ENCODE measurements at regions not wholly inside any gene's neighbourhood (a gene's known extent, or its start where the extent isn't known, plus 50 kb on each side); places are given as distances from the start of the nearest gene placed in this dataset.
"Not testable (repeated sequence)": the region's sequence is repeated elsewhere in the genome, so short reads cannot be mapped to it uniquely, and the experiment has no call there.

DNA sequence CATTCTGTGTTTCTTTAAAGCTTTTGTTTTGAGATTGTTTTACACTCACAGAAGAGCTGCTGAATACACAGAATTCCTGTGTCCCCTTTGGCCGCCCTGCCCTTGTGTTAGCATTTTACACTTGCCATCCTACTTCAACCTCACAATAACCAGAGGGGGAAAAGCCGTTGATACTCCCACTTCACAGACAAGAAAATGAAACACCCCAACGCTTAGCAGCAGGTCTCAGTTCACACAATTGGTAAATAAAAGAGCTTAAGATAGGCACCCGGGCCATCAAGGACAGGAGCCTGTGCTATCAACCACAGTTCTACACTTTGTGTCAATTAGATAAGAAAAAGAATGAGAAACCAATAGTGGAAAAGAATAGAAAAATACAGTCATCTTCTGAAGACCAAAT lies 178.0 kb downstream of the SYK start:
- no peak for DNase-seq (ENCODE audit: low read depth)

DNA sequence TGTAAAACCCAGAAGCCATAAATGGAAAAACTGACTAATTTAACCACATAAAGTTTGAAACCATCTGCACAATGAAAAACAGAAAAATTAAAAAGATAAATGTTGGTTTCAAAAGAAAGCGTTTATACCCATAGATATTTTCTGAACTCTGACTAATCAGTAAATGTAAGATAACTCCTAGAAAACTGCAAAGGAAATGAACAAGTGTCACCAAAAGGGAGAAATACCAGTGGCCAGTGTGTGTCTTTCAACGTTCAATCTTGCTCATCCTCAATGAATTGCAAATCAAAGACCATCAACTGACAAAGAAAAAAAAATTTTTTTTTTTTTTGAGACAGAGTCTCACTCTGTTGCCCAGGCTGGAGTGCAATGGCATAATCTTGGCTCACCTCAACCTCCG lies 180.1 kb downstream of the SYK start:
- no peak for DNase-seq (ENCODE audit: low read depth)

DNA sequence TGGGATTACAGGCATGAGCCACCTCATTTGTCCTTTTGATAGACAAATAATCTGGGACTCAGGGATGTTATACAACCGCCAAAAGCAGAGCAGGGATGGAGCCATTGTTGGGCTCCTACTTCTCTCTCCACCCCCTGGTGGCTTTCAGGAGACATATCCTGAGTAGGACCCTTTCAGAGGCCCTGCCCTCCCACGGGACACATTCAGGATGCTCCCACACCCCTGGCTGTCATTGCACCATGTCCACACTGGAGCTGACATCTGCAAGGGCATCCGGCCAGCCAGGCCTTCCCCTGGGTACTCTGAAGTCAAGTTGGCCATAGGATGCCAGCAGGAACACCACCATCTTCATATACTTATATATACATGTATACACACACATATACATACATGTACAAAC lies 181.8 kb downstream of the SYK start:
- no peak for DNase-seq (ENCODE audit: low read depth)

DNA sequence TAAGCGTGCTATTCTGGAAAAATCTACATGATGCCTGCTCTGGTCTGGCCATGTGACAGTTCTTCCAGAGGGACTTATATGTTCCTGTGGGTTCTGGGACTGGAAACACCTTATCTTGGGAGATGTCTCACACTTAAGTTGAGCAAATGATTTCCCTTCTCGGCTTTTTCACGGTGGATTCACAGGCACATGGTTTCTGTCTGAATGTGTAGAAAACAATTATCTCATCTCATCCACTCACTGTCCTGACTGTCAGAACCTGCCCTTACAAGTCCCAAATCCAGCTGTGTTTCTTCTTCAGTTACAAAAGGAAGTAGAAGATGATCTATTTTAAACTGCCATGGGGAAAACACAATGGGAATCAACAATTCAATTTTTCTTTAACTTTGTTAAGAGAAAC lies 184.0 kb downstream of the SYK start:
- no peak for DNase-seq (ENCODE audit: low read depth)

DNA sequence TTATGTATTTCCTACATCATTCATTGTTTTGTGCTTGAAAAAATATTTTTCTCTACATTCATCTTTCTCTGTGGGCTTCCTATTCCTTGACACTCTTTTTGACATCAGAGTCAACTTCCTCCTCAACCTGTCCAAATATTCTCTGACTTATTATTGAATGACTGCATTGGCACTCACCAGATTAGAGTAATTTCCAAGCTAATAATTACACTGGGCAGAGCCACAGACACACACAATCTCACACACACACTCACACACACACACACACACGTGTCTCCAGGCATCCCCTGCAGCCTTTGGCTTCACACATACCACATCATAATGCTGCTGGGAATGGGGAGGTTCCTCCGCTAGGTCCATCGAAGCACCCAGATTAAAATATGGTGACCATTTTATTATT lies 184.5 kb downstream of the SYK start:
- DNase-seq (ENCODE audit: low read depth), result no peak

DNA sequence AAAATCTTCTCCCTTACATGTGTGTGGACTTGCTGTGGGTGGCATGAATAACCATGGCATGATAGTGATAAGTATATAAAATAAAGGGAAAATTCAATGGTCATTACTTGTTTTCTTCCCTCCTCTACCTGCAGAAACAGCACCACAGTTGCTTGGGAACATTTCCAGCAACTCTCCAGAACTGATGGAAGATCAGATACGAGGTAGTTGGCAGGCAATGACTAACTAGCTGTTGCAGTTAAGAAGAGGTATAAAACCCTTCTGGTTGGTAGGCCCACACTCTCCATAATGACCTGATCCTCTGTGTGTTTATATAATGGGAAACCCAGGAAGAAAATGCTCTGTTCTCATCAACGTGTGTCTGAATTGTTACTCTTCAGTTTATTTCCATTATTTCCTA lies 185.9 kb downstream of the SYK start:
- no peak for DNase-seq (ENCODE audit: low read depth)

DNA sequence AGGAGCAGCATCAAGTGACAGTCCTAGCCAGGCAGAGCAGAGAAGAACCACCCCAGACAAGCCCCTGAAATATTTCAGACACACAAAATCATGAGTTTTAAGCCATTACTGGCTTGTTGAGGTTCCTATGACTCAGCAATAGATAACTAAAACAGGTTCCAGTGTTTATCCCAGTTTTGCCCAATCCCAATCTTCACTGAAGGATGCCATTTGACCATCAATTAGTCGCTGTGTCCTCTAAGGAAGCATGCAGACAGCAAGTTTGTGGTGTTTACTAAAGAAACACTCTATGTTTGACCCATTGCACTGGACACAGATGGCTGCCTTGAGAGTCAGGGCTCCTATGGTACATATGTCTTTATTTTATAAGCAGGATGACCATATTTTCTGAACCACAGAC lies 186.7 kb downstream of the SYK start:
- no peak for DNase-seq (ENCODE audit: low read depth)

DNA sequence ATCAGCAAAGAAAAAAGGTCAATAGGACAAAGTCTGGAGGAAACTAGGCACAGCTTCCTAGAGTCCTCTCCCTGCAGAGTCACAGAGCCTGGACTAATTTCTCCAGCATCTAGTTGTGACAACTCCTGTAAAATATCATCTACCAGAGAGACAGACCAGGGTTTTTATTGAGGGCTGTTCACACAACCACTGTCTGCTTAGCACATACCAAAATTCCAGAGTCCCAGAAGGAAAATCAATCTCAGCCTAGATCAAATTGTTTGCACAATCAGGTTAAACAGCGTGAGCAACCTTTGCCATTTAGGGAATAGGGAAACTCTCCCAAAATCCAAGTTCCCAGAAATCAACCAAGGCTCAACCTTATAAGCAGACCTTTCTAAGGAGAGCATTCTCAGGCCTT lies 190.3 kb downstream of the SYK start:
- no peak for DNase-seq (ENCODE audit: low read depth)

DNA sequence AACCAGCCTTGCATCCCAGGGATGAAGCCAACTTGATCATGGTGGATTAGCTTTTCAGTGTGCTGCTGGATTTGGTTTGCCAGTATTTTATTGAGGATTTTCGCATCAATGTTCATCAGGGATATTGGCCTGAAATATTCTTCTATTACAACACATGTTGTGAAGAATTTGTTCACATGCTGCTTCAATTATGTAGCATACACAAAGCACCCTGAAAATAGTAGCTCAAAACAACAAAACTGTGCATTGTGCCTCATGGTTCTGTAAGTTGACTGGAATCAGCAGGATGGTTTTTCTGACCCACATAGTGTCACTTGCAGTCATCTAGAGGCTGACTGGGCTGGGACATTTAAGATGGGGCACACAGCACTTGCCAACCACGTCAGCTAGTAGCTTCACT lies 193.9 kb downstream of the SYK start:
- no peak for DNase-seq (ENCODE audit: low read depth)

DNA sequence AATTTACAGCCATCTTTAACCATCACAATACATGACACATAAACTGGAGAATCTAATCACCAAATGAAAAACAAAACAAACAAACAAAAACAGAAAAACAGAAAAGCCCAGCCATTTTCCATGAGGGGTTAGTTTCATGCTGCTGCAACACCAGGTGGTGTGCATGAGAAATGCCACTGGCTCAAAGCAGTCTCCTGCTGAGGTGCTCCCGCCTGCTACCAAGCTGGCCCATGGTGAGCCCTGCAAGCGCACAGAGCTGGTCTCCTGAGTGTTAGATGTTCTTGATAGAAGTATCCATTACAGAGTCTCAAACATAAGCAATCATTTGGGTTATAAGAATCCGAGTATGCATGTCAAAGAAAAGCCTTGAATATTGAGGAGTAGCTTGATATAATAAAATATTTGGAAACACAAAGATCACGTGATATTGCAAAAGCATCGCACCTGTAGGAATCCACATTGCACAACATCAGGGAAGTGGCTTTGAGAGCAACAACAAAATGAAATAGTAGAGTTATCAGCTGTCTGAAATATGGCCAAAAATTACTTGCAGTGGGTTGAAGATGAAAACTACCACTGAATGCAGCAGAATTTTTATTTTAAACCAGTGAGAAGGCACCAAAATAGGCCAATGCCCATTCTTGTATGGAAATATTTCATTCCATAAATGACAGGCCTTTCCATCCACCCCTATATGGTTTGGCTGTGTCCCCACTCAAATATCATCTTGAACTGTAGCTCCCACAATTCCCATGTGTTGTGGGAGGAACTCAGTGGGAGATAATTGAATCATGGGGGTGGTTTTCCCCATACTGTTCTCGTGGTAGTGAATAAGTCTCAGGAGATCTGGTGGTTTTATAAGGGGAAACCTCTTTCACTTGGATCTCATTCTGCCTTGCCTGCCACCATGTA lies 194.8 kb downstream of the SYK start:
- DNase-seq (ENCODE audit: low read depth), result no peak

DNA sequence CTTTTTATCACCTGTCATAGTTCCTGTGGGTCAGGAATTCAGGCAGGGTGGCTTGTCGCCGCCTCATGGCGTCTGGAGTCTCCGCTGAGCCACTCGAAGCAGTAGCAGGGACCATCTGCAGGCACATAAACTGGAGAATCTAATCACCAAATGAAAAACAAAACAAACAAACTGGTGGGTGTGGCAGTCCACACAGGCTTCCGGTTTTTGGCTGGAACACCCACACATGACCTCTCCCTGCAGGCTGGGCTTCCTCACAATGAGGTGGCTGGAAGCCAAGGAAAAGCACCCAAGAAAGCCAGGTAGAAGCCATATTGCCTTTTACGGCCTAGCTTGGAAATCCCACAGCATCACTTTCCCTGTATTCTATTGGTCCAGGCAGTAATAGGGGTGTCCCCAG lies 197.0 kb downstream of the SYK start:
- no peak for DNase-seq (ENCODE audit: low read depth)

DNA sequence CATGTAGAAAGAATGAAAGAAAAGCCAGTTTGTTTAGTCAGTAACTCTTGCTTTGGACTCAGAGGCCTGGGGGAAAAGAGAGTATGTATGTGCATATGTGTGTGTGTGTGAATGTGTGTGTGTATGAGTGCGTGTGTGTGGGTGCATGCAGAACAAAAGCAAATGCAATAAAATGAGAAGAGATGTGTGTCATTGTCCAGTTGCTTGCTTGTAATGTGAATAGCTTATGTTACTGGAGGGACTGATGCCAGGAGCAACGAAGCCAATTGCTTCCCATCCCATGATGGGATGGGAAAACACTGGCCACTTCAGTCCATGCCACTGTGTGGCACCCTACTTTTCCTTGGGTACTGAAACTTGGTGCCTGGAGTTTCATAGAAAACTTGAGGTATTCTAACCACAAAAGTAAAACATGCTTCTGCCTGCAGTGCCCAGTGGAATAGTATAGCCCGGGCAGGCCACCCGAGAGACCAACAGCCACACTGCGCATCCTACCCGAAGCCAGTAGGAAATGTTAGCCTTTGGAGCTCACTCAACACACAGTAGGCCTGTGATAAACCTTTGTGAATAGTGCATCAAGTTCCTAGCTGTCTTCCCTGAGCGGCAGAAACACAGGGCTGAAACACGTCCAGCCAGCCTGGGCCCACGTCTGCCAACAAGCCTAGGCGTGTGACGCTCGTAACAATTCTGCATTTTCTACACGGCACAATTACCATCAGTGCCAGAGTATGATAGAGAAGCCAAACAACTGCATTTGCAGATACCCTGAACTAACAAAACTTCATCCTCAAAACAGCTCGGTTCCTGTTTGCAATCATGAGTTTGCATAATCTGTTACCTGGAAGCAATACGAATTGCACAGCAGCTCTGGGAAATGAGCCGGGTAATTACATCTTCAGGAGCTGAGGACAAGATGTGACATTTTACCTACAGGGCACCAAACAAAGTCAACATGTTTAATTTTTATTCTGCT lies 198.1 kb downstream of the SYK start:
- no peak for DNase-seq (ENCODE audit: low read depth)

DNA sequence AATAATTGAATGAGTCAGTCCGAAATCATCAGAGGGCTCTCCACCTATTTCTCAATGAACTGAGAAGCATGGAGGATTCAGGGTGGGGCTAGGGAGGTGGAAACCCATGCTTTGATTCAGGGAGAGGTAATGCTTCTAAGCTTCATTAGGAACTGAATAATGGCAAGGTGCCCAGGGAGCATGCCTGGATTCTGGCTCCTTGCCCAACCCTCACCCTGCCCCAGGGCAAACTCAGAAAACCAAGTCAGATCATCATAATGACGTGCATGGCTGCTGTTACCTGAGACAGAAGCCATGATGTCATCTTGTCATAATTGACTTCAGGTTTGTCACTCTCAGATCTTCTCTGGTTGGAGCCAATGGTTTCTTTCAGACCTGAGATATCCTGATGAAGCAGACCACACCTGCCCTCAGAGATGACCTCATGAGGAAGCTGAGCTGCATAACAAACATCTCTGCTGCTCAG lies 199.6 kb downstream of the SYK start:
- no peak for DNase-seq (ENCODE audit: low read depth)

DNA sequence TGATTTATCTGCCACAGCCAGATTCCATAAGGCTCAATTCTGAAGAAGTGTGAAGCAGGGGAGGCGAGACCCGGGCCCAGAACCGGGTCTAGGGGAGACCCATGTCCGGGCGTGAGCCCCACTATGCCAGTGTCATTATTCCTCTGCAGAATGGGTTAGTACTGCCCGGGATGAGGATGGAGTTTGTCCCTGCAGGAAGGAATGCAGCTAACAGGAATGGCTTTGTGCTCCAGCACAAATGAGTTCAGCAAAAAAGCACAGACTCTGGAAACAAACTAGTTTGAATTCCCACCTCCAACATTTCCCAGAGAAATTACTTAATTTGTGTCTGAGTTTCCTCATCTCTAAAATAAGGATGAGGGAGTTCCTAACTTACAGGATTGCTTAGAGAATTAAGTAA lies 202.9 kb downstream of the SYK start:
- DNase-seq (ENCODE audit: low read depth), result no peak

DNA sequence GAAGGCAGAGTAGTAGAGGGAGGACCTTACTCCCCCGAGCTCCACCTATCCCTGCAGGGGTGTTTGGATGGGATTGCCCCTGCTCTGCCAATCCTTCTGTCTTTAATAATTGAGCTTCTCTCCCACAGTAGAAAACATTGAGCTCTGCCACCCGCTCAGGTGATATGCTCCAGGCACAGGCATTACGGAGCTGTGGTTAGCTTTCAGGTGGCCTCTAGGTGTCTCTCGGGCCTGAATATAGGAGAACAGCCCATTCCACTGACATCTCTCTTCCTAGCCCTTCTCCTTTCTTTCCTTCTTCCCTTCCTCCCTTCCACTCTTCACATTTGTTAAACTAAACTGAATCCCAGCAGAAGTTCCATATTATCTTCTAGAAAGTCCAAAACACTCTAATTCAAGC lies 203.4 kb downstream of the SYK start:
- DNase-seq (ENCODE audit: low read depth), result no peak

DNA sequence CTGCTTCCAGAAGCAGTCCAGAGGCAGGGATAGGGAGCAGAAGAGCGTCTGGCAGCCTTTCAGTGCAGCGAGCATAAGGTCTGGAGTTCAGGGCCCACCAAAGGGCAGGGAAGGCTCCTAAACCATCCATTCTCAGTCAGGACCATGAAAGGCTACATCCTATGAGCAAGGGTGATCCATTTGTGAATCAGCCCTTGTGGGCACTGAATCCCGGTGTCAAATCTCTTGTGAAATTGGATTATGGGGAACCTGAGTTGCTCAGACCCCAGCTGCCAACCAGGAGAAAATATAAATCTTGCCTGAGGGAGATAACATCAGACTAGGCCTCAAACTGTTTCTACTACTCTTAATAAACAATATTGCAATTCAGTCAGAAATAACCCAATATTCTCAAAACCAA lies 204.4 kb downstream of the SYK start:
- no peak for DNase-seq (ENCODE audit: low read depth)

DNA sequence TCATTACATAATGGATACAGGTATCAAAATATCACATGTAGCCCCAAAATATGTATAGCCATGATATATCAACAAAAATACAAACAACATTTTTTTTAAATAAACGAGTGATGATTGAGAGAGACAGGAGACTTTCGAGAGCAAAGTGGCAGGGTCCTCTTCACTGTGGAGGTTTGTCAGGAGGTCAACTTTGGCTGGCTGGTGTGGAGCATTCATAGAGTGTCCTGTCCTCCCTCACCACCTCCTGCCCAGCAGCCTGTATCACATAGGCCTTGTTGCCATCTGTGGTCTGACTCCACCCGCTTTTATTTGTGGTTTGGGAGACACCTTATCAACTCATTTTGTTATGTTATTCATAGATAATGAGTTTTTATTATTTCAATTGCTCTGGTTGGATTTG lies 206.9 kb downstream of the SYK start:
- no peak for DNase-seq (ENCODE audit: low read depth)

DNA sequence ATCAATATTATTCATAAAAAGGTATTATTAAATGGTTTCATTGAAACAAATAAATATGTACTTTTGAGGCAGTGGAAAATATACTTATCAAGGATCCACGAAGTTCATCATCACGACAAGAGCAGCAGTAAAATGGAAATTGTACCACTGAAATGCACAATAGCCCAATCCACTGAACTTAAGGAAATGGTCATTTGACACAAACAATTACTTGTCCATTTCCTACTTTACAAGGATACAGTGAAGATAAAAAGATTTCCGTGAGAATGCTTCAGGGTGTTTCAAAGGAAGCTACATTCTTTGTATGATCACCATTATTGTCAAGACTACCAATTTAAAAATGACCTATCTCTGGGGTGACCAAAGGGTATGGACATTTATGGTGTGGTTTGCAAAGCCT lies 210.3 kb downstream of the SYK start:
- no peak for DNase-seq (ENCODE audit: low read depth)

DNA sequence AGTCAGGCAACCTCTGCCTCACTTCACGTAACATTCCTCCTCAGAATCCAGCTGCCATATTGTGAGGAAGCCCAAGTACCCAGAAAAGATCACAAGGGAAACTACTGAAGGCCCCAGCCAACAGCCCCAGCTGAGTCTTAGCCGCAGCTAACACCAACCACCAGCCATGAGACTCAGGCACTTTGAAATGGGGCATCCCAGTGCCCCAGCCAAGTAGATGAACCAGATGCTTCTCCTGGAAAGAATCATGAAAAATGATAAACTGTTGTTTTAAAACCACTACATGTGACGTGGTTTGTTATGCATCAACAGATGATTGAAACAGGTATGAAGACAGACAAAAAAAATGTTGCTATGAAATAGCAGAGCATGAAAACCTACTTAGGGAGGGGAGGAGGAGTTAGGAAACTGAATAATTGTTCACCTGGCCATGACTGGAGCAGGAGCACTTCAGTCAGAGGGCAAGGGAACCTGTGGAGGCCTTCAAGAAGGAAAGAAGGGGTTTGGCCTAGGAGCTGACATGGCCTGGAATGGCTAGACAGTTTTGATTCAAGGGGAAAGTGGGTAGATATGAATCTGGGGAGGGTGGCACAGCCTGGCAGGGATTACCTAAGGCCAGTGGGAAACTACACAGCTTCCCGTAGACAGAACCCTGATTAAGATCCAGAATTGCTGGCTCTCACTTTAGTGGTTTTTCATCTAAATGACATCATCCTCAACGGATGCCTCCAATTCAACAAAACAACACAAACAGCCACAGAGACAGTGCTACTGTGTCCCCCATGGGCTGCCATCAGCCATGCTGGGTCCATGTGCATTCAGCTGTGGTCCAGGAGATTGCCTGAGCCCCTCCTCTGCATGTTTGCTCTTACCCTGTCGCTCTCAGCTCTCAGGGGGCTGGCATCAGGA lies 211.6 kb downstream of the SYK start:
- no peak for DNase-seq (ENCODE audit: low read depth)

DNA sequence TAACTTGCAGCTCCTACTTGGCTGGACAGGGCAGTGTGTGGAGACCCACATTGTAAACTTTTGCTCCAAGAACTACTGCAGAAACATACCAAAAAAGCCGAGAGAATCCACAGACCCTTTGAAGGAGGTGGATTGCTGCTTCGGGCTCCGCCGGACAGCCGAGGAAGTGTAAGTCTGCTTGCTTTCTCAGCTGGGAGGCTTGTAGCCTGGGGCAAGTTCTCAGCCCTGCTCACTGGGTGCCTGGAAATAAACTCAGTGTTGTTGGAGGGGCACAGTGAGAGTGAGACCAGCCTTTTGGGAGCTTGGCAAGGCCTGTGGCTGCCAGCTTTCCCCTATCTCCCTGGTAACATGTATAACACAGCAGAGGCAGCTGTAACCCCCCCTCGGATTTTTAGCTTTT lies 215.6 kb downstream of the SYK start:
- no peak for DNase-seq (ENCODE audit: low read depth)

DNA sequence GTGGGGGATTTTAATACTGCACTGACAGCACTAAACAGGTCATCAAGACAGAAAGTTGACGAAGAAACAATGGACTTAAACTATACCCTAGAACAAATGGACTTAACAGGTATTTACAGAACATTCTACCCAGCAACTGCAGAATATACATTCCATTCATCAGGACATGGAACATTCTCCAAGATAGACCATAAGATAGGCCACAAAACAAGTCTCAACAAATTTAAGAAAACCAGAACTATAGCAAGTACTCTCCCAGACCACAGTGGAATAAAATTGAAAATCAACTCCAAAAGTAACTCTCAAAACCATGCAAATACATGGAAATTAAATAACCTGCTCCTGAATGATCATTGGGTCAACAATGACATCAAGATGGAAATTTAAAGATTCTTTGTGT lies 218.3 kb downstream of the SYK start:
- not testable (repeated sequence) for DNase-seq (ENCODE audit: low read depth)

DNA sequence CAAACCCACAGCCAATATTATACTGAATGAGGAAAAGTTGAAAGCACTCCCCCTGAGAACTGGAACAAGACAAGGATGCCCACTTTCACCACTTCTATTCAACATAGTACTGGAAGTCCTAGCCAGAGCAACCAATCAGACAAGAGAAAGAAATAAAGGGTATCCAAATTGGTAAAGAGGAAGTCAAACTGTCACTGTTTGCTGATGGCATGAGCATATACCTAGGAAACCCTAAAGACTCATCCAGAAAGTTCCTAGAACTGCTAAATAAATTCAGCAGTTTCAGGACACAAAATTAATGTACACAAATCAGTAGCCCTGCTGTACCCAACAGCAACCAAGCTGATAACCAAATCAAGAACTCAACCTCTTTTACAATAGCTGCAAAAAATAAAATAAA lies 220.0 kb downstream of the SYK start:
- DNase-seq (ENCODE audit: low read depth), result not testable (repeated sequence)

All from stimulated activated CD4-positive, alpha-beta T cell treated with anti-CD3 and anti-CD28 coated beads, Interleukin-2, amount 100 ng/mL, for 4 hours (primary cell).